Upper lobe of right lung (tissue), 1 donor: ENCODE measurements at regions not wholly inside any gene's neighbourhood (a gene's known extent, or its start where the extent isn't known, plus 50 kb on each side); places are given as distances from the start of the nearest gene placed in this dataset.

Experiments used
- ATAC-seq: fragments of 200-7000 bp; cut with Tn5 transposase; one replicate; pipeline ENCODE4 v1.9.1; 2020; ENCODE audit warnings: mild to moderate bottlenecking, moderate library complexity
- DNase-seq: peaks from one replicate; pipeline ENCODE4 v3.0.0-alpha.2; 2020
- H3K27ac ChIP-seq: fragments of 200-600 bp; one replicate; pipeline ENCODE4 v1.8.0; 2022
- H3K27me3 ChIP-seq: fragments of 200-600 bp; one replicate; pipeline ENCODE4 v1.8.0; 2022; ENCODE audit warnings: mild to moderate bottlenecking
- H3K36me3 ChIP-seq: fragments of 200-600 bp; one replicate; pipeline ENCODE4 v1.8.0; 2022
- H3K4me1 ChIP-seq: fragments of 200-600 bp; one replicate; pipeline ENCODE4 v1.8.0; 2022
- H3K4me3 ChIP-seq: fragments of 200-600 bp; one replicate; pipeline ENCODE4 v1.8.0; 2022; ENCODE audit warnings: mild to moderate bottlenecking
- H3K9me3 ChIP-seq: fragments of 200-600 bp; one replicate; pipeline ENCODE4 v1.8.0; 2022
- CTCF ChIP-seq: fragments of 200-600 bp; IDR thresholded peaks from one replicate; pipeline ENCODE4 v1.8.0; 2022; ENCODE audit warnings: antibody characterized with exemption
- intact Hi-C: fragments of 100-400 bp; cut with DNase I; formaldehyde crosslinking; loops from one replicate; pipeline ENCODE4 v1.11.0; 2022
- donor health status: DM: no; HTN: yes; CAD: no; lungs with severe emphysema.

DNA sequence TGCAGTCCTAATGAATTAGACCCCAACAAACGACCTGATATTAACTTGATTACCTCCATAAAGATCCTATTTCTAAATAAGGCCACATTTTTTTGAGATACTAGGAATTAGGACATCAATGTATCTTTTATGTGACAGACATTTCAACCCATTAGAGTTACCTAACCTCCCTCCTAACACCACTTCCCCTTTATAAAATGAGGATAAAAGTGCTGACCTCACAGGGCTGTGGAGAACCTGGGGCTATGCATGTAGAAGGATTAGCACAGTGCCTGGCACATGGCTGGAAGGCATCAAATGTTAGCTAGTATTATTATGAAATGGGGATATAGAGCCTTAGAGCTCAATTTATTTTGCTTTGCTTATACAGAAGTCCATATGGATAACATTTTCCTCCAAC, 53.5 kb upstream of the LRRN1 start:
- H3K4me1 ChIP-seq = no peaks in the 10 kb centered on the region
- H3K27me3 ChIP-seq = no peaks in the 10 kb centered on the region
- intact Hi-C loops = no loop called here
- H3K27ac ChIP-seq = no peak overlapping the region
- no peaks in the 10 kb centered on the region for H3K9me3 ChIP-seq
- peak; percentile 50 for ATAC-seq
- no peak for DNase-seq
- H3K4me3 ChIP-seq = no peak overlapping the region
- no peaks in the 10 kb centered on the region for H3K36me3 ChIP-seq
- no peak for TF ChIP-seq CTCF

DNA sequence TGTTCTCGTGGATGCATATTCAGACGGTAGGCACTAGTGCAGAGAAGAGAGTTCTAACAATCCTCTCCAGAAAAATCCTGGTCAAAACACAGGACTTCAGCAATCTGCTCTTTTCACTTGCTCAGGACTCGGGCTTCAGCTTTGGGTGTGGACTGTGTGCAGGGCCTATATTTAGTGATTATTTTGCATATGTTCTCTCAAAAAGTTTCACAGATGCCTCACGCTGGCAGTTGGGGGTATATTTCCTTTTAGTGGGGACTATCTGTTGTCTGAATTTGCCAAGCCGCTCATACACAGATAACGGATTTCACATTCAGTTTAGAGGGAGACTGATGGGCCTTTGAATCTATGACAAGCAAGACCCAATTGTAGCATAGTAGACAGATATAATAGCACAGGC, 54.4 kb upstream of the LRRN1 start:
- Histone ChIP-seq H3K27ac (no peak overlapping the region), H3K36me3 (no peaks in the 10 kb centered on the region), H3K4me3 (no peak overlapping the region), H3K27me3 (no peaks in the 10 kb centered on the region), H3K9me3 (no peaks in the 10 kb centered on the region), H3K4me1 (no peaks in the 10 kb centered on the region)
- intact Hi-C loops = no loop called here
- ATAC-seq = no peak
- no peak for TF ChIP-seq CTCF
- DNase-seq = no peak

- Histone ChIP-seq H3K27ac (no peak overlapping the region), H3K4me1 (no peaks in the 10 kb centered on the region), H3K4me3 (no peak overlapping the region), H3K36me3 (no peaks in the 10 kb centered on the region), H3K27me3 (no peaks in the 10 kb centered on the region), H3K9me3 (no peaks in the 10 kb centered on the region)
- intact Hi-C loops = no loop called here
- TF ChIP-seq CTCF = no peak
- no peak for ATAC-seq
- no peak for DNase-seq
These were observed 55.5 kb upstream of the LRRN1 start for GRCh38 chr3:3743754-3744153.

- Histone ChIP-seq H3K9me3 (no peaks in the 10 kb centered on the region), H3K4me3 (no peak overlapping the region), H3K27ac (no peak overlapping the region), H3K4me1 (no peaks in the 10 kb centered on the region), H3K27me3 (no peaks in the 10 kb centered on the region), H3K36me3 (no peaks in the 10 kb centered on the region)
- DNase-seq (no peak), ATAC-seq (no peak)
- intact Hi-C loops = no loop called here
- TF ChIP-seq CTCF = no peak
These were observed 59.2 kb upstream of the LRRN1 start for GRCh38 chr3:3740061-3740460.

DNA sequence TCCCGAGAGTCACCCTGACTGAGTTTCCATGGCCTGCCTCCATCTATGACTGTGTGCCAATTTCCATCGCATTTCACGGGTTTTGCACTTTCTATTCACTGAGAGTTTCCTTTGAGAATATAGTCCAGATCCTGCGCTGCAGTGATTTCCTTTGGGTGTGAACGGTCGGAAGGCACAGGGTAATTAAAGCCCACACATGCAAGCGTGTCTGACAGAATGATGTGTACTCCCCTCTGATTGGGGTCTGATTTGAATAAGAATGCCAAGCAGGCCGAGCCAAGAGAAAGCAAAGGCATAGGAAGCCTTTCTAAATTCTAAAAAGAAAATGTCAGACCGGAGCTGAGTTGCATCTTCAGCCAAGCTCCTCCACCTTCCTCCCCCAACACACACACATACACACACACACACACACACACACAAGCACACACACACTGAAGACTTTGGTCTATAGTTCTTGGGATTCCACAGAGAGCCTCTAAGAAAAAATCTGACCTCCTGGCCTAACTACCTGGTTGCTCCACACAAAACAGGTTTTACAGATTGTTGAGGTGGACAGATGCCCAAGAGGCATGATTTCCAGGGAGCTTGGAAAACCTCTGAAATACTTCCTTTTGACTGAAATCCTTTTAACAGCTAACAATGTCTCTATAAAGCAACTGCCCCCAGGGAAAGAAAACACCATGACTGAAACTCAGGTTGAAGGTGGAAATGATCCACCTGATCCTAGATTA, 59.7 kb upstream of the LRRN1 start:
- Histone ChIP-seq H3K4me3 (no peak overlapping the region), H3K4me1 (no peaks in the 10 kb centered on the region), H3K9me3 (no peaks in the 10 kb centered on the region), H3K27ac (no peak overlapping the region), H3K27me3 (no peaks in the 10 kb centered on the region), H3K36me3 (no peaks in the 10 kb centered on the region)
- intact Hi-C loops = no loop called here
- no peak for ATAC-seq
- no peak for TF ChIP-seq CTCF
- DNase-seq = no peak

- ATAC-seq = no peak
- Histone ChIP-seq H3K27ac (no peak overlapping the region), H3K4me3 (no peak overlapping the region), H3K4me1 (no peaks in the 10 kb centered on the region), H3K27me3 (no peaks in the 10 kb centered on the region), H3K36me3 (no peaks in the 10 kb centered on the region), H3K9me3 (no peaks in the 10 kb centered on the region)
- intact Hi-C loops = no loop called here
- no peak for TF ChIP-seq CTCF
- DNase-seq = no peak
These were observed 61.7 kb upstream of the LRRN1 start for GRCh38 chr3:3737531-3737930.
